ENCODE measurements at regions not wholly inside any gene's neighbourhood (a gene's known extent, or its start where the extent isn't known, plus 50 kb on each side); places are given as distances from the start of the nearest gene placed in this dataset.
"Not testable (repeated sequence)": the region's sequence is repeated elsewhere in the genome, so short reads cannot be mapped to it uniquely, and the experiment has no call there.

- no peak for DNase-seq (ENCODE audit: low read depth in 2 of 3, low spot score in 2 of 3)
Observed at GRCh38 chr3:88641033-88641604, 466.3 kb upstream of the EPHA3 start.

GRCh38 chr3:88657459-88657858 lies 450.0 kb upstream of the EPHA3 start:
- DNase-seq (ENCODE audit: low read depth in 2 of 3, low spot score in 2 of 3), result no peak

- DNase-seq (ENCODE audit: low read depth in 2 of 3, low spot score in 2 of 3), result no peak
Observed at GRCh38 chr3:88661433-88661824, 446.0 kb upstream of the EPHA3 start.

- DNase-seq (ENCODE audit: low read depth in 2 of 3, low spot score in 2 of 3), result no peak
Observed at GRCh38 chr3:88668180-88668579, 439.2 kb upstream of the EPHA3 start.

- DNase-seq (ENCODE audit: low read depth in 2 of 3, low spot score in 2 of 3), result no peak
Observed at GRCh38 chr3:88671573-88671972, 435.8 kb upstream of the EPHA3 start.

- no peak for DNase-seq (ENCODE audit: low read depth in 2 of 3, low spot score in 2 of 3)
Observed at GRCh38 chr3:88677298-88677697, 430.1 kb upstream of the EPHA3 start.

- no peak for DNase-seq (ENCODE audit: low read depth in 2 of 3, low spot score in 2 of 3)
Observed at GRCh38 chr3:88678747-88679146, 428.7 kb upstream of the EPHA3 start.

GRCh38 chr3:88690287-88690686 lies 417.1 kb upstream of the EPHA3 start:
- no peak for DNase-seq (ENCODE audit: low read depth in 2 of 3, low spot score in 2 of 3)

GRCh38 chr3:88691081-88691480 lies 416.3 kb upstream of the EPHA3 start:
- no peak for DNase-seq (ENCODE audit: low read depth in 2 of 3, low spot score in 2 of 3)

GRCh38 chr3:88703501-88704059 lies 403.8 kb upstream of the EPHA3 start:
- no peak for DNase-seq (ENCODE audit: low read depth in 2 of 3, low spot score in 2 of 3)

GRCh38 chr3:88704338-88704737 lies 403.1 kb upstream of the EPHA3 start:
- DNase-seq (ENCODE audit: low read depth in 2 of 3, low spot score in 2 of 3), result no peak

GRCh38 chr3:88707837-88708236 lies 399.6 kb upstream of the EPHA3 start:
- DNase-seq (ENCODE audit: low read depth in 2 of 3, low spot score in 2 of 3), result no peak

GRCh38 chr3:88712552-88712951 lies 394.9 kb upstream of the EPHA3 start:
- DNase-seq (ENCODE audit: low read depth in 2 of 3, low spot score in 2 of 3), result no peak

- DNase-seq (ENCODE audit: low read depth in 2 of 3, low spot score in 2 of 3), result no peak
Observed at GRCh38 chr3:88713233-88713691, 394.2 kb upstream of the EPHA3 start.

- DNase-seq (ENCODE audit: low read depth in 2 of 3, low spot score in 2 of 3), result no peak
Observed at GRCh38 chr3:88725440-88726165, 381.8 kb upstream of the EPHA3 start.

GRCh38 chr3:88732186-88732585 lies 375.2 kb upstream of the EPHA3 start:
- no peak for DNase-seq (ENCODE audit: low read depth in 2 of 3, low spot score in 2 of 3)

- no peak for DNase-seq (ENCODE audit: low read depth in 2 of 3, low spot score in 2 of 3)
Observed at GRCh38 chr3:88742106-88742505, 365.3 kb upstream of the EPHA3 start.

- no peak for DNase-seq (ENCODE audit: low read depth in 2 of 3, low spot score in 2 of 3)
Observed at GRCh38 chr3:88742674-88743507, 364.5 kb upstream of the EPHA3 start.

GRCh38 chr3:88744896-88745295 lies 362.5 kb upstream of the EPHA3 start:
- no peak for DNase-seq (ENCODE audit: low read depth in 2 of 3, low spot score in 2 of 3)

- not testable (repeated sequence) for DNase-seq (ENCODE audit: low read depth in 2 of 3, low spot score in 2 of 3)
Observed at GRCh38 chr3:88747145-88747544, 360.3 kb upstream of the EPHA3 start.

GRCh38 chr3:88758676-88759075 lies 348.7 kb upstream of the EPHA3 start:
- no peak for DNase-seq (ENCODE audit: low read depth in 2 of 3, low spot score in 2 of 3)

Measured in hematopoietic multipotent progenitor cell (in vitro differentiated cells).